Calu3 (cell line): ENCODE measurements at regions not wholly inside any gene's neighbourhood (a gene's known extent, or its start where the extent isn't known, plus 50 kb on each side); places are given as distances from the start of the nearest gene placed in this dataset.

Experiments used
- BruUV-seq: library from RNA; stranded (reverse); fragments of 400-500 nt; replicated peaks from 2 replicates; lab custom pipeline; 2021; lab: Mats Ljungman, UMichigan
- CTCF ChIA-PET: fragments of 300-600 bp; sonication (Branson Sonifier 250); formaldehyde crosslinking; loops from one replicate; lab custom pipeline; 2022; ENCODE audit warnings: antibody characterized with exemption; lab: Charles Lee
- DNase-seq: peaks from one replicate; pipeline ENCODE4 v3.0.0; 2022
- H3K27ac Mint-ChIP-seq: one replicate; pipeline ENCODE4 v1.8.0; 2022; ENCODE audit warnings: mixed read lengths; ENCODE audit not compliant: unreplicated experiment
- H3K27me3 Mint-ChIP-seq: one replicate; pipeline ENCODE4 v1.8.0; 2022; ENCODE audit warnings: mixed read lengths; ENCODE audit not compliant: unreplicated experiment
- H3K36me3 Mint-ChIP-seq: one replicate; pipeline ENCODE4 v1.8.0; 2022; ENCODE audit warnings: mild to moderate bottlenecking, moderate library complexity, mixed read lengths; ENCODE audit not compliant: insufficient read depth, unreplicated experiment
- H3K4me1 Mint-ChIP-seq: one replicate; pipeline ENCODE4 v1.8.0; 2022; ENCODE audit warnings: mild to moderate bottlenecking, low read depth, mixed read lengths; ENCODE audit not compliant: unreplicated experiment
- H3K4me3 Mint-ChIP-seq: one replicate; pipeline ENCODE4 v1.8.0; 2022; ENCODE audit warnings: mild to moderate bottlenecking, low read depth, moderate library complexity, mixed read lengths; ENCODE audit not compliant: unreplicated experiment
- H3K9me3 Mint-ChIP-seq: one replicate; pipeline ENCODE4 v1.8.0; 2022; ENCODE audit warnings: low read depth, mixed read lengths; ENCODE audit not compliant: unreplicated experiment
- CTCF ChIP-seq: fragments of 200-600 bp; IDR thresholded peaks from one replicate; pipeline ENCODE4 v1.8.0; 2022; ENCODE audit warnings: antibody characterized with exemption; ENCODE audit not compliant: unreplicated experiment
- intact Hi-C: fragments of 100-400 bp; cut with micrococcal nuclease; formaldehyde crosslinking; loops from one replicate; pipeline ENCODE4 v1.10.0; 2022; ENCODE audit not compliant: unreplicated experiment

- no peak for TF ChIP-seq CTCF
- BruUV-seq = no TSS peak
- DNase-seq = no peak
- CTCF ChIA-PET = no interaction called here
- intact Hi-C loops = no loop called here
- H3K4me1 Mint-ChIP-seq = no peaks in the 10 kb centered on the region
- no peak overlapping the region for H3K4me3 Mint-ChIP-seq
- no peaks in the 10 kb centered on the region for H3K9me3 Mint-ChIP-seq
- H3K27me3 Mint-ChIP-seq = peaks cover 63% of the 10 kb centered on the region
- no peak overlapping the region for H3K27ac Mint-ChIP-seq
- H3K36me3 Mint-ChIP-seq = no peaks in the 10 kb centered on the region
Observed at GRCh38 chr9:134242706-134243105, 78.3 kb upstream of the RNU6ATAC start.

GRCh38 chr9:134243778-134244467, 79.6 kb upstream of the RNU6ATAC start:
- DNase-seq = no peak
- no TSS peak for BruUV-seq
- H3K27me3 Mint-ChIP-seq = peaks cover 63% of the 10 kb centered on the region
- intact Hi-C loops = no loop called here
- H3K4me1 Mint-ChIP-seq = no peaks in the 10 kb centered on the region
- peaks cover 3% of the 10 kb centered on the region for H3K9me3 Mint-ChIP-seq
- no peaks in the 10 kb centered on the region for H3K36me3 Mint-ChIP-seq
- H3K4me3 Mint-ChIP-seq = no peak overlapping the region
- no peak for TF ChIP-seq CTCF
- CTCF ChIA-PET = no interaction called here
- H3K27ac Mint-ChIP-seq = no peak overlapping the region

- Mint-ChIP-seq H3K4me1 (no peaks in the 10 kb centered on the region), H3K27me3 (peaks cover 55% of the 10 kb centered on the region), H3K9me3 (peaks cover 3% of the 10 kb centered on the region), H3K27ac (no peak overlapping the region), H3K4me3 (no peak overlapping the region), H3K36me3 (no peaks in the 10 kb centered on the region)
- intact Hi-C loops = no loop called here
- no TSS peak for BruUV-seq
- DNase-seq = no peak
- no peak for TF ChIP-seq CTCF
- CTCF ChIA-PET = no interaction called here
Observed at GRCh38 chr9:134245179-134245578, 80.8 kb upstream of the RNU6ATAC start.

- no TSS peak for BruUV-seq
- TF ChIP-seq CTCF = no peak
Observed at GRCh38 chr9:134247918-134248631, 78.2 kb upstream of the RXRA start.

More at GRCh38 chr9:134247918-134248631, 78.2 kb upstream of the RXRA start:
- CTCF ChIA-PET = no interaction called here
- Mint-ChIP-seq H3K4me3 (no peak overlapping the region), H3K9me3 (peaks cover 3% of the 10 kb centered on the region), H3K27ac (no peak overlapping the region), H3K4me1 (no peaks in the 10 kb centered on the region), H3K27me3 (peaks cover 27% of the 10 kb centered on the region), H3K36me3 (no peaks in the 10 kb centered on the region)
- intact Hi-C loops = no loop called here
- DNase-seq = no peak
